GM12878 (cell line): ENCODE measurements at regions not wholly inside any gene's neighbourhood (a gene's known extent, or its start where the extent isn't known, plus 50 kb on each side); places are given as distances from the start of the nearest gene placed in this dataset.

Source experiments
- CTCF ChIP-seq, 3 experiments: IDR thresholded peaks in 2 of 3; conservative IDR thresholded peaks in 1 of 3; 2 replicates each; pipeline ENCODE4 v1.5.1; 2011; ENCODE audit warnings: low read depth in 3 of 3, low read length in 3 of 3, mild to moderate bottlenecking in 3 of 3, control low read depth in 2 of 3, moderate library complexity in 2 of 3, inconsistent platforms in 1 of 3, mixed read lengths in 1 of 3; ENCODE audit not compliant: control insufficient read depth in 2 of 3, insufficient read depth in 1 of 3; ENCODE audit errors: extremely low read depth in 1 of 3
- ELK1 ChIP-seq: IDR thresholded peaks from 2 replicates; pipeline ENCODE4 v1.6.1; 2012; ENCODE audit warnings: low read depth, low read length, improper control_type of control experiment
- EP300 ChIP-seq, 2 experiments: fragments of 150-350 bp in 1 of 2; IDR thresholded peaks; 2 replicates each; pipeline ENCODE4 v1.6.1; 2011 to 2012; ENCODE audit warnings: low read depth in 2 of 2, low read length in 2 of 2, borderline replicate concordance in 1 of 2, improper control_type of control experiment in 1 of 2, inconsistent platforms in 1 of 2; ENCODE audit not compliant: control insufficient read depth in 1 of 2
- EZH2 ChIP-seq: IDR thresholded peaks from 2 replicates; pipeline ENCODE4 v1.6.1; 2012; ENCODE audit warnings: low read depth, mild to moderate bottlenecking, control low read depth, inconsistent platforms, low read length, borderline replicate concordance; ENCODE audit not compliant: control insufficient read depth
- MXI1 ChIP-seq: fragments of 150-350 bp; IDR thresholded peaks from 2 replicates; pipeline ENCODE4 v1.6.1; 2011; ENCODE audit warnings: low read depth, mild to moderate bottlenecking, inconsistent platforms, low read length, improper control_type of control experiment
- PKNOX1 ChIP-seq: fragments of 450-650 bp; IDR thresholded peaks from 2 replicates; pipeline ENCODE4 v1.6.1; 2016; ENCODE audit warnings: mild to moderate bottlenecking
- POLR2A ChIP-seq: IDR thresholded peaks from 2 replicates; pipeline ENCODE4 v1.6.1; 2011; ENCODE audit warnings: low read depth, mild to moderate bottlenecking, low read length
- TCF3 ChIP-seq: IDR thresholded peaks from 2 replicates; pipeline ENCODE4 v1.6.1; 2012; ENCODE audit warnings: low read depth, mild to moderate bottlenecking, low read length, borderline replicate concordance; ENCODE audit not compliant: insufficient read depth

DNA sequence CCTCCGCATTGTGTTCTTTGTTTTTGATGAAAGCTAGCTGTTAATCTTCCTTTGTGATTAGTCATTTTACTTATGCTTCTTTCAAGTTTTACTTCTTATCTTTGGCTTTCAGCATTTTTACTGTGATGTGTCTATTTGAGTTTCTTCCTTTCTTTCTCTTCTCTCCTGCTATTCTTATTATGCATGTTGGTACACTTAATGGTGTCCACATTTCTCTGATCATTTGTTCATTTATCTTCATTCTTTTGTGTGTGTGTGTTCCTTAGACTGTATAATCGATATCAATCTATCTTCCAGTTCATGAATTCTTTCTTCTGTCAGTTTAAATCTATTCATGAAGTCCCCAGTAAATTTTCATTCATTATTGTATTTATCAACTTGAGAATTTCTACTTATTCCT is 1650.3 kb downstream of the BRINP3 start:
- no peak for TF ChIP-seq PKNOX1
- no peak for TF ChIP-seq TCF3
- no peak for TF ChIP-seq EZH2
- TF ChIP-seq CTCF (IDR thresholded peaks at IDR 0.05 in 2 of 3, conservative IDR thresholded peaks at IDR 0.05 in 1 of 3; ENCODE audit: control insufficient read depth in 2 of 3, extremely low read depth in 1 of 3, insufficient read depth in 1 of 3, low read depth in 3 of 3, low read length in 3 of 3) = no peak
- no peak for TF ChIP-seq ELK1
- TF ChIP-seq POLR2A = no peak
- no peak for TF ChIP-seq MXI1
- no peak for TF ChIP-seq EP300 (IDR thresholded peaks at IDR 0.05; ENCODE audit: borderline replicate concordance in 1 of 2, control insufficient read depth in 1 of 2, low read depth in 2 of 2, low read length in 2 of 2)
